PC-3 (cell line): ENCODE measurements at regions not wholly inside any gene's neighbourhood (a gene's known extent, or its start where the extent isn't known, plus 50 kb on each side); places are given as distances from the start of the nearest gene placed in this dataset.

ENCODE experiments used
- ATAC-seq: fragments of 200-7000 bp; cut with Tn5 transposase; 2 replicates; pipeline ENCODE4 v1.9.1; 2020; ENCODE audit warnings: mild to moderate bottlenecking, moderate library complexity
- BruUV-seq: library from RNA; stranded (reverse); fragments of 400-500 nt; replicated peaks from 2 replicates; lab custom pipeline; 2021; lab: Mats Ljungman, UMichigan
- CTCF ChIA-PET: fragments of 300-600 bp; sonication (Branson Sonifier 250); formaldehyde crosslinking; loops from one replicate; lab custom pipeline; 2022; ENCODE audit warnings: antibody characterized with exemption; lab: Charles Lee
- POLR2A ChIA-PET: fragments of 300-600 bp; sonication (Branson Sonifier 250); formaldehyde crosslinking; loops from one replicate; lab custom pipeline; 2022; ENCODE audit warnings: antibody characterized with exemption; ENCODE audit not compliant: unreplicated experiment; lab: Charles Lee
- DNase-seq: peaks from one replicate; pipeline ENCODE4 v3.0.0-alpha.2; 2015
- H2AFZ ChIP-seq: fragments of 300-600 bp; sonication (generic); 2 replicates; pipeline ENCODE4 v1.6.0; 2016; ENCODE audit warnings: antibody characterized with exemption, low read length
- H3F3A ChIP-seq: fragments of 300-600 bp; sonication (generic); one replicate; pipeline ENCODE4 v1.6.0; 2017; ENCODE audit warnings: antibody characterized with exemption, low read length, control low read depth, mild to moderate bottlenecking; ENCODE audit not compliant: unreplicated experiment
- H3K27ac ChIP-seq: fragments of 300-600 bp; sonication (generic); 2 replicates; pipeline ENCODE4 v1.5.1; 2016; ENCODE audit warnings: mild to moderate bottlenecking, low read length
- H3K27me3 ChIP-seq: fragments of 300-600 bp; sonication (generic); 2 replicates; pipeline ENCODE4 v1.6.1; 2016; ENCODE audit warnings: low read length, mixed read lengths
- H3K36me3 ChIP-seq: fragments of 300-600 bp; sonication (generic); 2 replicates; pipeline ENCODE4 v1.6.1; 2016; ENCODE audit warnings: low read depth, mixed run types, low read length, mixed read lengths
- H3K4me1 ChIP-seq: fragments of 300-600 bp; sonication (generic); 2 replicates; pipeline ENCODE4 v1.5.1; 2016; ENCODE audit warnings: low read length; ENCODE audit not compliant: insufficient read depth
- H3K4me2 ChIP-seq: fragments of 300-600 bp; sonication (generic); 2 replicates; pipeline ENCODE4 v1.6.0; 2016; ENCODE audit warnings: low read length
- H3K4me3 ChIP-seq: fragments of 300-600 bp; sonication (generic); 2 replicates; pipeline ENCODE4 v1.5.1; 2016; ENCODE audit warnings: mild to moderate bottlenecking, low read length, mixed read lengths
- H3K79me2 ChIP-seq: fragments of 300-600 bp; sonication (generic); 2 replicates; pipeline ENCODE4 v1.6.1; 2017; ENCODE audit warnings: low read length, mixed read lengths
- H3K9ac ChIP-seq: fragments of 300-600 bp; sonication (generic); 2 replicates; pipeline ENCODE4 v1.6.0; 2016; ENCODE audit warnings: mild to moderate bottlenecking, low read length
- H3K9me2 ChIP-seq: fragments of 300-600 bp; sonication (generic); replicated peaks from 2 replicates; pipeline ENCODE4 v1.6.1; 2016; ENCODE audit warnings: mixed run types, low read length, mixed read lengths
- H3K9me3 ChIP-seq: fragments of 300-600 bp; sonication (generic); 2 replicates; pipeline ENCODE4 v1.6.1; 2016; ENCODE audit warnings: low read length, mixed read lengths
- H4K20me1 ChIP-seq: fragments of 300-600 bp; sonication (generic); 2 replicates; pipeline ENCODE4 v1.6.1; 2016; ENCODE audit warnings: low read length, mixed read lengths
- CTCF ChIP-seq: fragments of 300-600 bp; sonication (generic); conservative IDR thresholded peaks from 2 replicates; pipeline ENCODE4 v1.5.1; 2017; ENCODE audit warnings: antibody characterized with exemption, low read depth, mild to moderate bottlenecking, low read length
- EZH2 ChIP-seq: fragments of 300-600 bp; sonication (generic); IDR thresholded peaks from one replicate; pipeline ENCODE4 v1.6.1; 2017; ENCODE audit warnings: antibody characterized with exemption, mild to moderate bottlenecking, low read length; ENCODE audit not compliant: unreplicated experiment
- EZH2phosphoT487 ChIP-seq: fragments of 300-600 bp; sonication (generic); IDR thresholded peaks from 2 replicates; pipeline ENCODE4 v1.6.1; 2018; ENCODE audit warnings: mild to moderate bottlenecking, antibody characterized with exemption, low read length, borderline replicate concordance
- intact Hi-C: fragments of 100-400 bp; cut with micrococcal nuclease; formaldehyde crosslinking; loops from 2 replicates; pipeline ENCODE4 v1.9.0; 2023

GRCh38 chr2:133792223-133792622, 224.0 kb upstream of the NCKAP5 start:
- ChIA-PET POLR2A (no interaction called here), CTCF (no interaction called here)
- intact Hi-C loops = no loop called here
- Histone ChIP-seq H3K9me3 (no peaks in the 10 kb centered on the region), H4K20me1 (no peaks in the 10 kb centered on the region), H3F3A (no peaks in the 10 kb centered on the region), H2AFZ (no peak overlapping the region), H3K27me3 (no peaks in the 10 kb centered on the region), H3K27ac (no peak overlapping the region), H3K36me3 (no peaks in the 10 kb centered on the region), H3K9me2 (no peaks in the 10 kb centered on the region), H3K4me3 (no peak overlapping the region), H3K9ac (no peak overlapping the region), H3K79me2 (no peaks in the 10 kb centered on the region), H3K4me2 (no peak overlapping the region), H3K4me1 (no peaks in the 10 kb centered on the region)
- no TSS peak for BruUV-seq
- TF ChIP-seq CTCF (no peak), EZH2phosphoT487 (no peak), EZH2 (no peak)
- DNase-seq (no peak), ATAC-seq (no peak)

- CTCF ChIA-PET = no interaction called here
These were observed 225.9 kb upstream of the NCKAP5 start for GRCh38 chr2:133794114-133794513.

GRCh38 chr2:133801946-133802345, 233.7 kb upstream of the NCKAP5 start:
- BruUV-seq = no TSS peak

More at GRCh38 chr2:133794114-133794513, 225.9 kb upstream of the NCKAP5 start:
- no peaks in the 10 kb centered on the region for H3K36me3 ChIP-seq
- no peak overlapping the region for H3K9ac ChIP-seq
- H3K4me2 ChIP-seq = no peak overlapping the region
- H3K4me1 ChIP-seq = no peaks in the 10 kb centered on the region
- H3K9me3 ChIP-seq = no peaks in the 10 kb centered on the region; the same call in 1 of the 2 replicates
- POLR2A ChIA-PET = no interaction called here
- H3K27ac ChIP-seq = no peak overlapping the region
- no peak overlapping the region for H3K4me3 ChIP-seq
- DNase-seq (no peak), ATAC-seq (no peak)
- intact Hi-C loops = no loop called here
- BruUV-seq = no TSS peak
- H2AFZ ChIP-seq = no peak overlapping the region
- no peaks in the 10 kb centered on the region for H3K27me3 ChIP-seq
- no peaks in the 10 kb centered on the region for H3F3A ChIP-seq
- H4K20me1 ChIP-seq = no peaks in the 10 kb centered on the region
- no peaks in the 10 kb centered on the region for H3K79me2 ChIP-seq
- TF ChIP-seq EZH2 (no peak), EZH2phosphoT487 (no peak), CTCF (no peak)
- H3K9me2 ChIP-seq = no peaks in the 10 kb centered on the region

More at GRCh38 chr2:133801946-133802345, 233.7 kb upstream of the NCKAP5 start:
- H2AFZ ChIP-seq = no peak overlapping the region
- no peaks in the 10 kb centered on the region for H3F3A ChIP-seq
- no peaks in the 10 kb centered on the region for H3K27me3 ChIP-seq
- no peaks in the 10 kb centered on the region; the same call in 1 of the 2 replicates for H3K9me3 ChIP-seq
- H4K20me1 ChIP-seq = no peaks in the 10 kb centered on the region
- H3K9ac ChIP-seq = no peak overlapping the region
- no peaks in the 10 kb centered on the region for H3K36me3 ChIP-seq
- no peak for ATAC-seq
- no peak overlapping the region for H3K4me2 ChIP-seq
- no peak overlapping the region for H3K27ac ChIP-seq
- DNase-seq = no peak
- TF ChIP-seq EZH2 = no peak
- no peak for TF ChIP-seq CTCF
- no peak for TF ChIP-seq EZH2phosphoT487
- intact Hi-C loops = no loop called here
- no peaks in the 10 kb centered on the region for H3K79me2 ChIP-seq
- POLR2A ChIA-PET = no interaction called here
- H3K4me3 ChIP-seq = no peak overlapping the region
- CTCF ChIA-PET = no interaction called here
- H3K4me1 ChIP-seq = no peaks in the 10 kb centered on the region
- H3K9me2 ChIP-seq = no peaks in the 10 kb centered on the region
